ENCODE measurements at regions not wholly inside any gene's neighbourhood (a gene's known extent, or its start where the extent isn't known, plus 50 kb on each side); places are given as distances from the start of the nearest gene placed in this dataset.

GRCh38 chr2:51960281-51960680 lies 928.3 kb upstream of the NRXN1 start:
- TF ChIP-seq CTCF (conservative IDR thresholded peaks at IDR 0.05; ENCODE audit: low read depth in 2 of 2) = no peak
- no peak for TF ChIP-seq EZH2 (IDR thresholded peaks at IDR 0.05; ENCODE audit: low read depth, unreplicated experiment)
- no peak for TF ChIP-seq CREB1 (CRISPR knock-in tag; IDR thresholded peaks at IDR 0.05; ENCODE audit: low read depth)
- TF ChIP-seq POLR2AphosphoS5 (IDR thresholded peaks at IDR 0.05; ENCODE audit: low read depth) = no peak
- no peak for TF ChIP-seq EZH2phosphoT487 (IDR thresholded peaks at IDR 0.05; ENCODE audit: unreplicated experiment)
- TF ChIP-seq ETS1 (IDR thresholded peaks at IDR 0.05) = no peak
- no peak for TF ChIP-seq JUNB (IDR thresholded peaks at IDR 0.05; ENCODE audit: unreplicated experiment)
- no peak for TF ChIP-seq STAT1 (IDR thresholded peaks at IDR 0.05; ENCODE audit: unreplicated experiment)

Measured in GM23338 (cell line).